ENCODE measurements at regions not wholly inside any gene's neighbourhood (a gene's known extent, or its start where the extent isn't known, plus 50 kb on each side); places are given as distances from the start of the nearest gene placed in this dataset.
A peak's percentile ranks its signal among the peaks of the same experiment; 100 is the strongest.

DNA sequence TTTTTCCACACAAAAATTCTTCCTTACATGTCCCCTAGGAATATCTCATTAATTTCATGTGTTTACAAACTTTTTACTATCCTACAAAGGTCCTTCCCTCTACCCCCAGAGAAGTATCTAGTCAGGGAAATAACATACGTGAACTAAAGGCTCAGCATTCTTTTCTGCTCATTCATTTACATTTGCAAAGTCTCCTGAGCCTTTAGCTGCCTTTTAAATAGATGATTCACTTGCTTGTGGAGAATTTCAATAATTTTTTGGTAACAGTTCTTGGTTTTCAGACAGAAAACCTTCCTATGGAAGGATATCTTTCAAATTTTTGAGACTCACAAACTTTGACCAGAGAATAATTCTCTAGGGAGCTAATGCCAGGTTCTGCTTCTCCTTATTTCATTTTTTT lies 81.5 kb upstream of the RMDN2 start:
- DNase-seq = no peak

DNA sequence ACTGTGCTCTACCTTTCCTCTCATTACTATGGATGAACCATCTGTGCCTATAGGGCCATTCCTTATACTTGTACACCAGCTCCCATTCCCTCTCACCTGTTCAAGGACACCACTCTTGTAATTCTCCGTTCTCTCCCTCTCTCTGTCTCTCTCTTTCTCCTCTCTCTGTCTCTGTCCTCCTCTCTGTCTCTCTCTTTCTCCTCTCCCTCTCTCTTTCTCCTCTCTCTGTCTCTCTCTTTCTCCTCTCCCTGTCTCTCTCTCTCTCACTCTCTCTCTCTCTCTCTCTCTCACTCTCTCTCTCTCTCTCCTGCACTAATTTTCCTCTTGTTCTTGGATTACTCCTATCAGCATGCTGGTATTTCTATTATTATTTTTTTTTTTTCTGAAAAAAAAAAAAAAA lies 78.9 kb upstream of the RMDN2 start:
- no peak for DNase-seq

DNA sequence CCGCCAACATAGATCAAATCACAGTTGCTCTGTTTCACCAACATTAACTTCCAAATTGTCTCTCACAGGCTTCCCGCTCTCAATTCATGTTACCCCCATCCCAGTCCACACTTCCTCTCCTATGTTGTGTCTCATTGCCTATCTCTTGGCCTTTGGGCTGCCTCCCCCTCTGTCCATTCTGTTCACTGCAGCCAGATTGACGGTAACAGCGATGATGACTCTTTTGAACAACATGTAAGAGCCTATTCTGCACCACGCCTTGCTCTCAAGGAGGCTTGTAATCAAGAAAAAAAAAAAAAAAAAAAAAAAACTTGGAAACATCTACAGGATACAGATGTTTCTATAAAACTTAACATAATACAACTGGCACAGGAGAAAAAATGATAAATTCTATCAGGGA lies 77.3 kb upstream of the RMDN2 start:
- no peak for DNase-seq

DNA sequence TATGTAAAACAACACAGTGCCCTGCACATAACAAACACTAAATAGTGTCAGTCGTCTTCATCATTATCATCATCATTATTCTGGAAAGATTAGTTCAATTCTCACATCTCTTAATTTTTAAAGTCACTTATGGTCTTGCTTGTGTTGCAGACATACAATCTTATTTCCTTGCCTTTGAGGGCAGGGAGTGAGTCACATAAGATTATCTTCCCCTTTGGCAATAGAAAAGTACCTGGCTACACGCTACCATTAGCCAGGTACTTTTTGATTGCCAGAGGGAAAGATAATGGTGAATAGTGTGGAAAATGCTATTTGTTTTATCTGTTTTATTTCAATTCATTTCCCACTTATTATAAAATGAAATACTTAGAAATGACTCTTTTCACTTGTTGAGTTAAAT lies 76.6 kb upstream of the RMDN2 start:
- no peak for DNase-seq

DNA sequence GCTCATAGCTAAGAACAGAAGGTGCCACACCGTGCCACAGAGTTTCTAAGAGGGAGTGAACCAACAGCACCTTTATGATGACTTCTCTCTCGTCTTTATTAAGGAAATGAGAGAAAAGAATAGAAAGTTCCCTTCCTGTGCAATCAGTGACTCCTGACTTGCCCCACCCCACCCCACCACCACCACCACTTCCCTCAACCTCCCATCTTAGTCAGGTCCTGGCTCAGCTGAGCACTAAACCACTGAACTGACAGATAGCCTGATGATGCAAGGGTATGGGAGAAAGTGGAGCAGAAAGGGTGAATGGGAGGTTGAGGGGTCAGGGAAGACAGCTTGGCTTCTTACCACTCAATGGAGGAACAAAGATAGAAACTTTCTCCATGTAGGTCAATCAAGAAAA lies 75.2 kb upstream of the RMDN2 start:
- DNase-seq = peak; percentile 31

DNA sequence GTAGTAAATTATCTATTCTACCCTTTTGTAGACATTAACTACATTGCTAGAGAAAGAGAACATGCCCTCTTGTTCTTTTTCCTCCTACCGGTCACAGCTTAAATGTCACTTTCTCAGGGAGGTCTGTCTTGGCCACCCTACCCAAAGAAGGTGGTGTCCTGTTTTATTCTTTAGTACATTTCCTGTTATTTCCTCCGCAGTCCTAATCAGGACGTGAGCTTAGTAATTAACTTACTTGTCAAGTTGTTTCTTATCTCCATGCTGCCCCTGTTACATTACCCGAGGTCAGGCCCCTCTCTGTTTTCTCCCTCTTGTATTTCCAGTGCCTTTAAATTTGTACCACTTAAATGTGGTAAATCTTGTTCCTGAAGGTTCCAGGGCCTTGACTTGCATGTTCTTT lies 73.7 kb upstream of the RMDN2 start:
- DNase-seq = peak; percentile 17

DNA sequence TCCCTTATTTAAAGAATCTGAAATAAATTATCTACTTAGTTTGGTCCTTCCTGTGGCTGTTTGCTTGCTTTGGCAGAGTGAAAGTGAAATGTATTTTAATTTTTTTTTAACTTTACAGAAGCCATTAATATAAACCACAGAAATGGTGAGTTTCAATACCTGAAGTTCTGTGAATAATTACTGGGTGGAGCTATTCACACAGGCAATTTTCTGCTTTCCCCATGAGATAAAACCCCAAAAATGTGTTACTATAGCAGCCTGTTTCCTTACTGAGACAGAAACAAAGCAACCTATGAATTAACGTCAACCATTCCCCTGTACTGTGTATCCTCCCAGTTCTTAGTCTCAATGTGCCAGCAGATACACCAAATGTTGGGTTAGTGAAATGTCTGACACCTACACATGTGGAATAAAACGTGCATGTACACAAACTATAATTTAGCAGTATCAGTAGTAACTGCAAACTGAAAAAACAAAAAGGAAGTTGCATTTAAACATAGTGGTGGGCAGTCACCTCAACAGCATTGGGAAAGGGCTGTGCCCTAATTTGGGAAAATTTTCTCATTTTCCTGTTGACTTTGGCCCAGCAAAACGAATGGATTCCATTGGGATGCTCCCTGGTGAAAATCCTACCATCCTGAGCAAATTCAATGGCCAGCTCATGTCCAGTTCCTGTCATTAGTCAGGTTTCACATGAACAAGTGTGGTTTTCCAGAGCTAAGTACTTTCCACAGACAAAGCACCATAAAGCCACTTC lies 73.1 kb upstream of the RMDN2 start:
- DNase-seq = peak; percentile 48

DNA sequence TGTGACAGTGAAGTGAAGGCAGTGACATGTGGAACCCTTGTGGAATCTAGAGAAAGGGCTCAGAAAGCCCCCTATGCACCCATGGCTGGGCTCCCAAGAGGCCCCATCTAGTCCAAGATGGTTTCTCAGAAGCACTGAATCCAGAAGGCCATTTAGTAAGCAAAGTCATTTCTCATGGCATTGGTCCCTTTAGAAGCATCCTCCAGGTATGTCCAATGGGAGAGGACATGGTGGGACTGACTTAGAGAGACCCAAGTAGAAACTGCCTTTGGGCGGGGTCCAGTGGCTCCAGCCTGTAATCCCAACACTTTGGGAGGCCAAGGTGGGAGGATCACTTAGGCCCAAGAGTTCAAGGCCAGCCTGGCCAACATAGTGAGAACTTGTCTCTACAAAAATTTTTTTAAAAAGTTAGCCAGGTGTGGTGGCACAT lies 72.5 kb upstream of the RMDN2 start:
- no peak for DNase-seq

DNA sequence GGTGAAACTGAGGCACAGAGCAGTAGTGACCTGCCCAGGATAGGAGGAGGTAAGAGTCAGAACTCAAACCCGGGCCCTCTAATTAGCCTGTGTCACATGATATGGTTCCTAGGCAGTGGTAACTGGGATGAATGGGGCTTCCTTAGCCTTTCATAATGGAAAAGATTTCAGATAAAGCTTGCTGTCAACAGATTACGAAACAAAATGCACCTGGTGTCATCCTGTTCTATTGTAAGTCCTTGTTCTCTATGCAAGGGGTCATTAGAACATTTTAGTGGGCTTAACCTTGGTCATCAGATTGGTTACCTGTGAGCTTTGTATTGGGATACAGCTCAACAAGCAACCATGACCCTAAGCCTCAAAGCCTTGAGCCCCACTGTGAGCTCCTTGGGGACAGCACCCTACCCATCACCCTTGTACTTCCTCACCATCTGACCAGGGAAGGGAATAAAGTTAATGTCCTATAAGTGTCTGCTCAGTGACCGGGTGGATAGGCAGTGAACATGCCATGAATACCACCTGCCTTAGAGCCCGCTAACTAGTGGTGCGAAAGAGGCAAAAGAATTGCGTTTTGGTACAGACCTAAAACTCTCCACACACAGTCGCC lies 70.3 kb upstream of the RMDN2 start:
- DNase-seq = no peak

DNA sequence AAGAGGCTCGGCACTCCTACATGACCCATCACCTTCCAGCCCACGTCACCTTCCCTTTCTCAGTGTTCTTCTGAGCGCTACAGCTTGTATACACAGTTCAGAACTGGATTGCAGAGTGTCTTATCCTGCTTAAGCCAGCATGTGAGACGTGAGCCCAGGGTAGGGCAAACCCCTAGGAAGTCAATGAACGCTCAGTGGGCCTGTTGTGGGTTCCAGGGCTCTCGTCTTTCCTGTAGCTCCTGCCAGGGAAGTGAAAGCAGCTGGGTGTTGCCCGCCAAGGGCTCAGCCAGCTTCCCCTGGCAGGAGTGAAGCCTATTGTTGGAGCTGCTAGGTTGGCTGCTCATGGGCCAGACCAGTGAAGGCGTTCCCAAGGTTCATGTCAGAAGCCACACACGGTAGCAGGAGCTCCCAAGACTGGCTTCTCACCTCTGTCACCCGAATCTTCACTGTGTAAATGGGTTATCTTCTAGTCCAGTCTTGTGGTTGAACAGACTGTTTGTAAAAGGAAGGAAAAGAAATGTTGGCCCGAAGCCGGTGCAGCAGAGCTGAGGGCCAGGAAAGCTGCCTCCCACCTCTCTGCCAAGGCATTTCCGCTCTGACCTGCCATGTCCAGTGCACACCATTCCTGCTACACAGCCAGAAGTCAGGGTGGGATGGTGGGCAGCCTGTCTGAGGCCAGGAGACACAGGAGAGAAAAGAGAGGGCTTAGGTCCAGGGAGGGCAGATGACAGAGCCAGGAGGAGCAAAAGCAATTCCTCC lies 69.6 kb upstream of the RMDN2 start:
- DNase-seq = no peak

DNA sequence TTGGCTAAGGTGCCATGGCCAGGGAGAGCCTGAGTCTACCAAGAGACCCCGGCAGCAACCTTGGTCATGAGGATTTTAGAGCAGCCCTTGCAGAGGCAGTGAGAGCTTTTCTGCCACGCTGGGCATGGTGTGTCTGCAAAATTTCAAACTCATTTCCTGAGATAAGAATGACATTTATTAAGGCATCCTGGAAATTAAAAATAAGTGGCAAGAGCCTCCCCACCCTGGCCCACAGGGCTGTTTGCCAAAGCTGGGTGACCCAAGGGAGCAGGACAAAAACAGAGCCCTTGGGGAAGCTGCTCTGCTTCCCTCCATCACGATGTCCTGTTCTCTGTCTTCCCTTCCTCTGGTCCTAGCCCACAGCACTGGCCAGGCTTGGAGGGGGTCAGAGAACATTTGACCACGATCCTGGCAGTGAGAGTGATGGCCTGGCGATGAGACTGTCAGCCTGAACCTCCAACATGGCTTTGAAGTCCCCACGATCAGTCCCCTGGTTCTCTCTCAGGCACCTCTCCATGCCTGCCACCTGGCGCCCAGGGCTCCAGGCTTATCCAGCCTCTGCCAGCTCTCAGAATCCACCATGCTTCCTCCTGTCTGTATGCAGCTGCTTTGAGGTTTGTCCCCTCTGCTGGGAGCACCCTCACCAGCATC lies 68.9 kb upstream of the RMDN2 start:
- DNase-seq = no peak

DNA sequence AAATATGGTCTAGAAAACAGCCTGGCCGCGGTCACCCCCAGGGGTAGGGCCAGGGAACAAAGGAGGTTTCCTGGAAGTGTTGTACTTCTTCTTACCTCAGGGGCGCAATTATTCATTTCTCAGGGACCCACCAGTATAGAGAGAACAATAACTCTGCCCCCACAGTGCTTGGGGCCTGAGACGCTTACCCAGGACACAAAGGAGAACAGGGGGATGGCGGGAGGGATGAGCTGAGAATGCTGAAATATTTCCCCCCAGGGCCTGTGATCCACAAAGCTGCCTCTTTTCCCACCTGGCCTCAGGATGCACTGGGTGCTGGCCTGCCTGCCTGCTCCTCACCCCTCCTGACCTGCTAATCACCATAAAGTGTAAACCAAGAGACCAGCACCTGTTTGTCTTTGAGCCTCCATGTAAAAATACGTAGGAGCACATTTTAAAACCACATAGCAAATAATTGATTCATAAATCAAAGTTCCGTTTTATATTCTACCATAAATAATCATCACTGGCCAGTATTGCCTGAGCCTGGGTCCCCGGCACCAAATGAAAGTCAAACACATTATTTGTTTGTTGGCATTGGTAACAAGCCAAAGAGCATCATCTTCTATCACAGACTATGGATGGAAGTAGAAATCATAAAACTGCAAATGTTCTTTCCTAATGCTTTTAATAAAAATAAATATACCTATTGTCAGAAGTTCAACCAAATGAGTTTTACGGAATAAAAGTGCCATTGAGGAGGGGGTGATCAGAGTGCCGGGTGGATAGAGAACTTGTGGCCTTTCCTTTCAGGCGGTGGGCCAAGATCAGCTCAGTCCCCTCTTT lies 67.3 kb upstream of the RMDN2 start:
- DNase-seq = no peak

DNA sequence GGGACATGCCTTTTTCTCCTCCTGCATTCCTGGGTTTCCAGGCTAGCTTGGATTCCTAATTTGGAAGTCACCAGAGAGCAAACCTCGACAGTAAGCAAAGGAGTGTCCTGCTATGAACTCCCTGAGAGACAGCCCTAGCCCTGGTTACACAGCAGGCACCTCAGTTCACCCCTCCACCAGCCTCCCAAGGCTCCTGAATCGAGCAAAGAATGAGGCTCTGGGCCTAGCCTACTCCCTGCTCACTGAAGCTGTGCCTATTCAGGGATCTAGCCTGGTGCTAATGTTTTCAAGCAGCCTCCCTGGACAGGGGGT lies 66.7 kb upstream of the RMDN2 start:
- DNase-seq = no peak

DNA sequence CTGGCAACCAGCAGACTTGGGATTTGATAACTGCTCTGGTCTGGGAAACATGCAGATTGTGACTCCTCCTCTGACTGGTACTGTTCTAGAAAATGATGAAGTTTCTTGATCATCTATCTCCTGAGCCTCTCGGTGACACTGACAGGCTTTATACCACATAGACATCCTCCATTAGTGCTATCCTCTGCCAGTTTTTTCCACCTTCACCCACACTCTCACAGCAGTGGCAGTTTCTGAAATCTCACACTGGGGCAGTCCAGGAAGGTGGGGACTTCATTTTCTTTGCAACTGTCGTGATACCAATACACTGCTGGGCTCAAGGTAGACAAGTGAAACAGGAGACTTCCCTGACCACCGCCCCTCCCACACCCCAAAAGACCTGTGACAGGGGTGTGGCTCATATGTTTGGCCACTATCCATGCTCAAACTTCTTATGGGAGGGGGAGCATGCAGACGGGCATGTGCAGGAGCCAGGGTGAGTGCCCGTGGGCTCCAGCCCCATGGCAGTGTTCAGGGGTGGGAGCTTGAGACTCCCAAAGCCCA lies 66.3 kb upstream of the RMDN2 start:
- DNase-seq = no peak

DNA sequence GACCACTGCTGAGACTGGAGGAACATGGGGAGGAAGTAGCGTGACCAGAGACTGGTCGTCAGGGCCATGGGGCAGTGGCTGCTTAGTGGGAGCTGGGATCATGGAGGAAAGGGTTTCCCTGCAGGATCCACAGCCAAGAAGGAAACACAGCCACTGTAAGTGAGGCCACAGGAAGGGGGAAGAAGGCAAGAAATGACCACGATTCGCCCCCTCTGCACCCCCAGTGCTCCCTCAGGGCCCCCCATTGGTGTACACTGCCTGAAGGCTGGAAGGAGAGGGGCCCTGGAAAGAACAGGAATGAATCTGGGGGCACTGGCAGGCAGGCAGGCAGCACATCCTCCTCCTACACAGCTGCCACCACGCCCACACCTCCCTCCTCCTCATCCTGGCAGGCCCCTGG lies 62.5 kb upstream of the RMDN2 start:
- no peak for DNase-seq

DNA sequence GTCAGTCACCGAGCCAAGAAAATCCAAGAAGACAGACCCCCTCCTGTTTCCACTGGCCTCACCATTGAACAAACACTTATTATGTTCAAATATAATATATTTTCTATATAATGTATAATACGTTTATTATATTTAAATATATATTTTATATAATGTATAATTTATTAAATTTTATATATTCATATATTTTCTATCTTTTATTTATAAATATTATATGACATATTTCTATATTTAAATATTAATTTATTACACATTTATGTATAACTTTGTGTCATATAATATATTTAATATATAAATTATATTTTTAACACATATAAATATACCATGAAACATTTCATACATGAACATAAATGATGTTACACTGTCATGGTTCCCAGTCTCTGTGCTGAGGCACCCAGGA lies 60.9 kb upstream of the RMDN2 start:
- DNase-seq = no peak

DNA sequence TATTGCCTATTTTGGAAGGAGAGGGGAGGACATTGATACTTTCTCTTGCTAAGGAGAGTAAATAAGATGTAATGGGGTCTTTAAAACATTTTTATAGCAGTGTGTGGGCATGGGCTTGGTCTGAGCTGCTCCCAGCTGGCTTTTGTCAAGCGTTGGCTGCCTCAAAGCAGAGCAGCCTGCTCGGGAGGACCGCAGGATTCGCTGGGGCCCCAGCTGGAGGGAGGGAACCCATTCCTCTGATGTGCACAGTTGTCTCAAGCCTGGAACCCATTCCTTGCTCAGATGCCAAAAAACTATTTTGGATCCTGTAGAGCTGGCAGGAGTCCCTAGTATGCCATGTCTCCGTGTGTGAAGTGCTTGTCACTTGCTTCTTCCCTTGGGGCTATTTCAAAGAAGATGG lies 59.4 kb upstream of the RMDN2 start:
- no peak for DNase-seq

DNA sequence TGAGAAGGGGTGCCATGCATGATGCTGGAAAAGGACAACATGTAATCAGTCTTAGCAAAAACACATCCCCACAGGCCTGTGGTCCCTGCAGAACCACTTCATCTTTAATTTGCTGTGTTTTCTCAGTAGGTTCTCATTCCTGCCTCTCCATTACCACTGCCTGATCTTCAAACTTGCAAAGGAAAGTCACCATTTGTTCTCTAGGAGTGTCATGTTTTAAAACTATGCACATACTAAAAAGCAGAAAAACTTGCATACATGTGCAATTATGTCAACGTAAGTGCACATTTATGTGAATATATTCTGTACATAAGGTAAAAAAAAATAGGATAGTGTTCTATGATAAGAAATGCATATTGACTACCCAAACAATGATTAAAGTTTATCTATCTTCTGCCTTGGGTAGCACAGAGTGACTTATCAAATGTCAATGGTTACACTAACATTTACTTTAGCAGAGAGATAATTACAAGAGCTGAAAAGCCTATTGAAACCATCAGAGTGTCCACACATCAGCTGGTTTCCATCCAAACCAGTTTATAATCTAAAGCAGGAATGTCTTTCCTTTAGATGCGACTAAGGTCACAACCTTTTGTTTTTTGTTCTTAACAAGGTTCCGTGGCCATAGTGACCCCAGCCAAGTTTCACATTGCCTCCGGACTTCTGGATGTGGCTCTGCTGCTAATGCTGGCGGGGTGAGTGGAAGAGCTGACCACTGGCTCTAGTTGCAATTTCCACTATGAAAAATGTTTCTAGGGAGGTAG lies 58.7 kb upstream of the RMDN2 start:
- DNase-seq = no peak

DNA sequence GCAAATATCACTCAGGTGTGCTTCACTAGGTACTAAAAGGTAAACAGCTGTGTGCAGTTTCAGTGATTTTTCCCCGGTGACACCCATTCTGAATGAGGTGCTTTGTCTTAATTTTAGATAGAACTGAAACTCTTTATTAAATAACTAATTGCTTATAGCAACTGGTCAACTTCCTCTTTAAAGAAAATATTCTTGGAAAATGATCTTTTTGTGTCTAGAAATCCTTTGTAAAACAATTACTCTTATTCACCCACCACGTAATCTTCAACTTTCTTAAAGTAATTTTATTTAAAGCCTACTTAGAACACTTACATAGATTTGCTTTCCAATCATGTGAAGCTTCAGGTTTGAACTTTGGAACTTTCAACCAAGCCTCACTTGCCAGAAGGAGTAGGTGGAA lies 57.9 kb upstream of the RMDN2 start:
- DNase-seq = no peak

DNA sequence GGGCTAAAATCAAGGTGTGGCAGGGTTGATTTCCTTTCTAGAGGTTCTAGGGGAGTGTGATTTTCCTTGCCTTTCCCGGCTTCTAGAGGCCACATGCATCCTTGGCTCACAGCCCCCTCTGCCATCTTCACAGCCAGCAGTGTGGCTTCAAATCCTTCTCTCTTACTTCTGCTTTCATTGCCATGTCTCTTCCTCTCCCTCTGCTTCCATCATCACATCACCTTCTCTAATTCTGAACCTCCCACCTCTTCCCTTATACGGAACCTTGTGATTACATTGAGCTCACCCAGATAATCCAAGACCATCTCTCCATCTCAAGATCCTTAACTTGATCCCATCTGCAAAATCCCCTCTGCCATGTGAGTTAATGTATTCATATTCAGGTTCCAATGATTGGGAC lies 56.2 kb upstream of the RMDN2 start:
- DNase-seq = no peak

DNA sequence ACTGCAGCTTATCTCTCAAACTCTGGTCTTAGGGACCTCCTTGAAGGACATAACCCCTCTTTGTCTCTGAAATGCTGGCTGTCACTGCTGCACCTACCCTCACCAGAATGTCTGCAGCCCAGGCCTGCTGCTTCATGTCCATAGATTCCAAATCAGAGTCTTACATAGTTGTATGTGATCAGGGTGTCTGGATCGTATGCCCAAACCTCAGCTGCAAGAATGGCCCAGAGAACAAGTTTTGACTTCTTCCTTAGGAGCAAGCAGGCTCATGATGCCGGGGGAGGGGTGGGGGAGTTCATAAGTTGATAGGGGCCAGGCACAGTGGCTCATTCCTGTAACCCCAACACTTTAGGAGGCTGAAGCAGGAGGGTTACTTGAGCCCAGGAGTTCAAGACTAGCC lies 55.8 kb upstream of the RMDN2 start:
- DNase-seq = no peak

DNA sequence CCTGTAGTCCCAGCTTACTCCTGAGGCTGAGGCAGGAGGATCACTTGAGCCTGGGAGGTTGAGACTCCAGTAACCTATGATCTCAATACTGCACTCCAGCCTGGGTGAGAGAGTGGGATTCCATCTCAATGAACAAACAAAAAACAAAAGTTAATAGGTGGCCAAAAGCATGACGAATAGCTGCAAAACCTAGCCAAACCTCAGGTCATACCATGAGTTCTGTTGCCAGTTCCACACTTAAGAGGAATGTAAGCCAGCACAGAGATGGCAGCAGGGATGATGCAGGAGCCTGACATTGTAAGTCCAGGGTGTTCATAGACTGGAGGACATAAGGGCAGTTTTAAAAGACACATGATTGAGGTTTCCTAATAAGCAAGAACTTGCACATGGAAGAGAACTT lies 55.3 kb upstream of the RMDN2 start:
- DNase-seq = no peak

Data from activated CD4-positive, alpha-beta T cell treated with anti-CD3 and anti-CD28 coated beads, Interleukin-10, Interleukin-2, amounts not matched to agents 100 ng/mL and 50 ng/mL, durations not matched to agents 16 hours and 8 hours (primary cell).